Stomach (tissue), 8 donors: ENCODE measurements at regions not wholly inside any gene's neighbourhood (a gene's known extent, or its start where the extent isn't known, plus 50 kb on each side); places are given as distances from the start of the nearest gene placed in this dataset.

Source experiments
- DNase-seq, 2 donors: peaks; one replicate each; pipeline versions ENCODE4 v3.0.0 to v3.0.0-alpha.2; 2013 to 2019
- H3K27ac ChIP-seq, 5 donors: fragments of 200-600 bp in 4 of 5; sonication (generic) in 4 of 5; one replicate each; pipeline ENCODE4 v1.5.1; 2013 to 2019; ENCODE audit warnings: mild to moderate bottlenecking in 1 of 5, moderate library complexity in 1 of 5
- H3K27me3 ChIP-seq, 3 donors: fragments of 200-600 bp; sonication (generic); one replicate each; pipeline ENCODE4 v1.5.1; 2017 to 2019; ENCODE audit warnings: mixed run types in 1 of 3
- H3K36me3 ChIP-seq, 4 donors: fragments of 200-600 bp; sonication (generic); 1 replicate in 3 of 4; 2 replicates in 1 of 4; pipeline ENCODE4 v1.5.1; 2016 to 2019
- H3K4me1 ChIP-seq, 4 donors: fragments of 200-600 bp; sonication (generic); one replicate each; pipeline ENCODE4 v1.5.1; 2016 to 2019
- H3K4me3 ChIP-seq, 4 donors: fragments of 200-600 bp; sonication (generic) in 3 of 4; one replicate each; pipeline ENCODE4 v1.5.1; 2016 to 2019; ENCODE audit warnings: mild to moderate bottlenecking in 1 of 4
- H3K9me3 ChIP-seq, 4 donors: fragments of 200-600 bp; sonication (generic); one replicate each; pipeline ENCODE4 v1.5.1; 2016 to 2019
- EP300 ChIP-seq: sonication (generic); formaldehyde crosslinking; IDR thresholded peaks from one replicate; pipeline ENCODE4 v1.6.1; 2017; ENCODE audit warnings: antibody characterized with exemption
- POLR2A ChIP-seq, 4 donors: fragments of 450-650 bp; IDR thresholded peaks; one replicate each; pipeline ENCODE4 v1.6.1; 2016; ENCODE audit warnings: antibody characterized with exemption in 4 of 4, control low read depth in 2 of 4, mild to moderate bottlenecking in 1 of 4, moderate library complexity in 1 of 4
- POLR2AphosphoS5 ChIP-seq, 3 donors: sonication (generic); formaldehyde crosslinking; IDR thresholded peaks; one replicate each; pipeline ENCODE4 v1.6.1; 2016; ENCODE audit warnings: antibody characterized with exemption in 3 of 3
- WGBS, 5 donors: extraction: QIAGEN DNeasy Blood & Tissue Kit in 3 of 5; methylation state at CpG; one replicate each; pipeline versions ENCODE4 v1.1.5 to v1.1.7; 2013 to 2018; 5-methylcytosine and 5-hydroxymethylcytosine counted together
- intact Hi-C: fragments of 100-400 bp; cut with DNase I; formaldehyde crosslinking; loops from one replicate; pipeline ENCODE4 v1.15.1; 2023; ENCODE audit warnings: low total_unique reads
- TF ChIP-seq, protein P1 (sequence below), 7 experiments: fragments of 450-650 bp in 4 of 7; fragments of 200-600 bp in 3 of 7; sonication (generic) in 3 of 7; IDR thresholded peaks; one replicate each; pipeline ENCODE4 v1.5.1; 2016 to 2019; ENCODE audit warnings: antibody characterized with exemption in 7 of 7, control low read depth in 2 of 7, mild to moderate bottlenecking in 1 of 7
- donor health status: healthy with polysubstance abuse.
- donor health status: Bipolar disorder and iron deficiency.
- donor health status: healthy.

DNA sequence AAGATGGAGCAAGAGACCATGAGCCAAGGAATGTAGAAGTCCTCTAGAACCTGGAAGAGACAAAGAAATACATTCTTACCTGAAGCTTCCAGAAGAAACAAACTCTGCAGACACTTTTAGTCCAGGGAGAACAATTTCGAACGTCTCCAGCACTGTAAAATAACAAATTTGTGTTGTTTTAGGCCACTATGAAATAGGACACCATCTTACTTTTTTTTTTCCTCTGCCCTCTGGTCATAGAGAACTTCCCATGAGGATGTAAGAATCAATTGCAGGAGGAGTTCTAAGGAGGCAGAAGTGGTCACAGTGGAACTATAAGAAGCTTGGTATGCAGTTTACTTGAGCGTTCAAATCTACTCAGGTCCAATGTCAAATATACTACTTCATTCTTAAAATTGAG, 1295.9 kb downstream of the ZPLD1 start:
- intact Hi-C loops: no loop called here
- no peaks in the 10 kb centered on the region for H3K9me3 ChIP-seq

DNA sequence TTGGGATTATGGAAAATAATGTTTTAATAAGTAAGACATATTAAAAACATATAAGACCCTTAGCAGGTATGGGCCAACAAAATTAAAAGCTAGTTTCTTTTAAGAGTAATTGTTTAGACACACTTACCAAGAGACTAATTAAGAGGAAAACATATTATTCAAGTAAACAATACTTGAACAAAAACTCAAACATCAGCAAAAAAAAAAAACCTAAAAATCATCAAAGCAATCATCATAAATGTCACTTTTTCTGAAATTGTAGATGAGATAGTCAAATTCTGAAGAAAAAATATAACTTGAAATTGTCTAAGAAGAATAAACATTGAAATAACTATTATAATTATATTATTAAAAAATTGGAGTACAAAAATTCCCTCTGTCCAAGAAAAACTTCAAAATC, 1318.2 kb downstream of the ZPLD1 start:
- DNase-seq: no peak
- intact Hi-C loops: no loop called here
- no peak overlapping the region for H3K4me3 ChIP-seq
- H3K4me1 ChIP-seq: no peaks in the 10 kb centered on the region
- H3K27ac ChIP-seq: no peak overlapping the region
- peaks cover 0 to 6% (median 0%) of the 10 kb centered on the region in 4 donors for H3K9me3 ChIP-seq
- no peaks in the 10 kb centered on the region for H3K36me3 ChIP-seq
- TF ChIP-seq, protein P1, sequence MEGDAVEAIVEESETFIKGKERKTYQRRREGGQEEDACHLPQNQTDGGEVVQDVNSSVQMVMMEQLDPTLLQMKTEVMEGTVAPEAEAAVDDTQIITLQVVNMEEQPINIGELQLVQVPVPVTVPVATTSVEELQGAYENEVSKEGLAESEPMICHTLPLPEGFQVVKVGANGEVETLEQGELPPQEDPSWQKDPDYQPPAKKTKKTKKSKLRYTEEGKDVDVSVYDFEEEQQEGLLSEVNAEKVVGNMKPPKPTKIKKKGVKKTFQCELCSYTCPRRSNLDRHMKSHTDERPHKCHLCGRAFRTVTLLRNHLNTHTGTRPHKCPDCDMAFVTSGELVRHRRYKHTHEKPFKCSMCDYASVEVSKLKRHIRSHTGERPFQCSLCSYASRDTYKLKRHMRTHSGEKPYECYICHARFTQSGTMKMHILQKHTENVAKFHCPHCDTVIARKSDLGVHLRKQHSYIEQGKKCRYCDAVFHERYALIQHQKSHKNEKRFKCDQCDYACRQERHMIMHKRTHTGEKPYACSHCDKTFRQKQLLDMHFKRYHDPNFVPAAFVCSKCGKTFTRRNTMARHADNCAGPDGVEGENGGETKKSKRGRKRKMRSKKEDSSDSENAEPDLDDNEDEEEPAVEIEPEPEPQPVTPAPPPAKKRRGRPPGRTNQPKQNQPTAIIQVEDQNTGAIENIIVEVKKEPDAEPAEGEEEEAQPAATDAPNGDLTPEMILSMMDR (IDR thresholded peaks at IDR 0.05): no peak
- TF ChIP-seq POLR2AphosphoS5 (IDR thresholded peaks at IDR 0.05): no peak
- TF ChIP-seq POLR2A (IDR thresholded peaks at IDR 0.05): no peak
- TF ChIP-seq EP300: no peak
- no peaks in the 10 kb centered on the region for H3K27me3 ChIP-seq

More for the DNA sequence above, 1295.9 kb downstream of the ZPLD1 start:
- Histone ChIP-seq H3K4me3 (no peak overlapping the region), H3K27me3 (no peaks in the 10 kb centered on the region), H3K36me3 (no peaks in the 10 kb centered on the region), H3K27ac (no peak overlapping the region), H3K4me1 (no peaks in the 10 kb centered on the region)
- DNase-seq: no peak
- no peak for TF ChIP-seq EP300
- TF ChIP-seq, protein P1 (IDR thresholded peaks at IDR 0.05): no peak
- TF ChIP-seq POLR2A (IDR thresholded peaks at IDR 0.05): no peak
- no peak for TF ChIP-seq POLR2AphosphoS5 (IDR thresholded peaks at IDR 0.05)
- WGBS, 5 donors: 70 to 84% (median 83%) methylated on average over 3 of the region's 3 CpGs

DNA sequence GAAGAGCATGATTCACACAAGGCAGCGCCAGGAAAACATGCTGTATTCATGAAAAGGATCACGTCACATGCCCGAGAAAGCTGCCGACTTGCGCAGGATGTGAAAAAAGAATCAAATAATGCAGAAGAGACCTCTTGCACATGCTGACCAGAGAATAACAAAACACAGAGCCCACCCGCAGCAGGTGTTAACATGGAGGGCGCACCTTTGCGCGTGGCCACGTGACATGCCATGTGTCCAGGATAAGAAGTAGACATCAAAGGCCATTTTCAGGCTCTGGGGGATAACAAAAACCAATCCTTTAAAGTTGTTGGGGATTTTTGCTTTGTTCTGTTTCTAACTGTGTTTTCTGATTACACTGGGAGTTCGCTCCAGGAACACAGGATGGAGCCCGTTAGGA, 1332.8 kb downstream of the ZPLD1 start:
- Histone ChIP-seq H3K4me3 (no peak overlapping the region), H3K36me3 (no peaks in the 10 kb centered on the region), H3K4me1 (no peaks in the 10 kb centered on the region), H3K9me3 (peaks cover 0 to 10% (median 7%) of the 10 kb centered on the region in 4 donors), H3K27me3 (no peaks in the 10 kb centered on the region), H3K27ac (no peak overlapping the region)
- DNase-seq: no peak
- 83 to 91% (median 87%) methylated on average over 12 of the region's 12 CpGs for WGBS, 5 donors
- TF ChIP-seq EP300 (no peak), POLR2AphosphoS5 (IDR thresholded peaks at IDR 0.05) (no peak), POLR2A (IDR thresholded peaks at IDR 0.05) (no peak)
- TF ChIP-seq, protein P1 (IDR thresholded peaks at IDR 0.05): no peak
- intact Hi-C loops: no loop called here

GRCh38 chr3:103785017-103785416, 1350.2 kb downstream of the ZPLD1 start:
- WGBS, 5 donors: 72 to 86% (median 74%) methylated on average over 2 of the region's 2 CpGs
- no peak overlapping the region for H3K27ac ChIP-seq
- TF ChIP-seq POLR2A (IDR thresholded peaks at IDR 0.05): no peak
- TF ChIP-seq POLR2AphosphoS5 (IDR thresholded peaks at IDR 0.05): no peak
- TF ChIP-seq, protein P1 (IDR thresholded peaks at IDR 0.05): no peak
- no peak for TF ChIP-seq EP300
- H3K9me3 ChIP-seq: no peaks in the 10 kb centered on the region
- intact Hi-C loops: no loop called here
- H3K27me3 ChIP-seq: no peaks in the 10 kb centered on the region
- no peaks in the 10 kb centered on the region for H3K36me3 ChIP-seq
- H3K4me1 ChIP-seq: no peaks in the 10 kb centered on the region
- no peak overlapping the region for H3K4me3 ChIP-seq
- no peak for DNase-seq
